HepG2 (cell line): ENCODE measurements at regions not wholly inside any gene's neighbourhood (a gene's known extent, or its start where the extent isn't known, plus 50 kb on each side); places are given as distances from the start of the nearest gene placed in this dataset.

Experiments used
- ATAC-seq: fragments of 200-7000 bp; cut with Tn5 transposase; 3 replicates; pipeline ENCODE4 v1.9.1; 2020; ENCODE audit warnings: mild to moderate bottlenecking, moderate library complexity
- BruUV-seq: library from RNA; stranded (reverse); fragments of 400-500 nt; replicated peaks from 2 replicates; lab custom pipeline; 2021; lab: Mats Ljungman, UMichigan
- CTCF ChIA-PET: fragments of 300-600 bp; formaldehyde crosslinking; extraction: SDS; loops from one replicate; lab custom pipeline; 2021; ENCODE audit warnings: low total read pairs, inconsistent platforms, low intra/inter-chr PET ratio; lab: Yijun Ruan, JAX
- POLR2A ChIA-PET: fragments of 350-600 bp; sonication (Branson Sonifier 250); formaldehyde crosslinking; loops from one replicate; lab custom pipeline; 2020; ENCODE audit warnings: antibody characterized with exemption, inconsistent platforms; lab: Yijun Ruan, JAX
- DNase-seq: peaks from one replicate; pipeline ENCODE4 v3.0.0-alpha.2; 2015; ENCODE audit warnings: low spot score
- FAIRE-seq: peaks from 3 replicates; lab custom pipeline; 2011; peaks lifted over from hg19 to GRCh38; lab: Jason Lieb, UNC
- H2AFZ ChIP-seq: one replicate; pipeline ENCODE4 v1.6.1; 2011; ENCODE audit warnings: low read length, inconsistent platforms
- H3K27ac ChIP-seq: fragments of 300-600 bp; 3 replicates; pipeline ENCODE4 v1.8.0; 2011; ENCODE audit warnings: mixed run types, mild to moderate bottlenecking, mixed read lengths, low read length, inconsistent platforms; ENCODE audit not compliant: insufficient read depth; ENCODE audit errors: extremely low read length
- H3K27me3 ChIP-seq, 2 experiments: fragments of 200-600 bp in 1 of 2; 2 replicates in 1 of 2; 3 replicates in 1 of 2; pipeline versions ENCODE4 v1.6.0 to v1.8.0; 2011; ENCODE audit warnings: low read length in 2 of 2, mild to moderate bottlenecking in 2 of 2, moderate library complexity in 2 of 2, inconsistent platforms in 1 of 2; ENCODE audit not compliant: insufficient read depth in 2 of 2, control insufficient read depth in 1 of 2
- H3K36me3 ChIP-seq, 2 experiments: fragments of 200-600 bp in 1 of 2; replicated peaks in 1 of 2; 2 replicates in 1 of 2; 3 replicates in 1 of 2; pipeline versions ENCODE4 v1.5.1 to v1.8.0; 2011; ENCODE audit warnings: low read length in 2 of 2, inconsistent platforms in 1 of 2; ENCODE audit not compliant: insufficient read depth in 2 of 2, control insufficient read depth in 1 of 2
- H3K4me1 ChIP-seq: 2 replicates; pipeline ENCODE4 v1.5.1; 2012; ENCODE audit warnings: low read length, inconsistent platforms; ENCODE audit not compliant: insufficient read depth
- H3K4me2 ChIP-seq: 2 replicates; pipeline ENCODE4 v1.6.0; 2011; ENCODE audit warnings: low read depth, low read length, inconsistent platforms
- H3K4me3 ChIP-seq, 3 experiments: fragments of 200-600 bp in 1 of 3; sonication (generic), shearing (Covaris generic) in 1 of 3; replicated peaks in 1 of 3; 2 replicates each; pipeline ENCODE4 v1.5.1; 2011 to 2016; ENCODE audit warnings: low read length in 3 of 3, inconsistent platforms in 2 of 3, low read depth in 2 of 3, mild to moderate bottlenecking in 2 of 3, control low read depth in 1 of 3, mixed read lengths in 1 of 3; ENCODE audit not compliant: insufficient read depth in 1 of 3
- H3K79me2 ChIP-seq: one replicate; pipeline ENCODE4 v1.6.1; 2011; ENCODE audit warnings: low read length, inconsistent platforms; ENCODE audit not compliant: insufficient read depth
- H3K9ac ChIP-seq: 2 replicates; pipeline ENCODE4 v1.6.0; 2011; ENCODE audit warnings: mild to moderate bottlenecking, low read depth, low read length, inconsistent platforms; ENCODE audit not compliant: insufficient read depth
- H3K9me3 ChIP-seq: 2 replicates; pipeline ENCODE4 v1.5.1; 2012; ENCODE audit warnings: mild to moderate bottlenecking, low read length
- H4K20me1 ChIP-seq: 2 replicates; pipeline ENCODE4 v1.6.0; 2011; ENCODE audit warnings: inconsistent platforms, mild to moderate bottlenecking, low read length, moderate library complexity; ENCODE audit not compliant: insufficient read depth
- CCAR2 ChIP-seq: fragments of 200-400 bp; formaldehyde crosslinking; optimal IDR thresholded peaks from 2 replicates; pipeline ENCODE3; 2018; ENCODE audit warnings: low read depth, mild to moderate bottlenecking, low read length, moderate library complexity
- FUBP1 ChIP-seq: sonication (generic); formaldehyde crosslinking; IDR thresholded peaks from 2 replicates; pipeline ENCODE4 v1.5.1; 2020; ENCODE audit warnings: missing genetic modification reagents, mild to moderate bottlenecking, borderline replicate concordance
- JUNB ChIP-seq: sonication (generic); formaldehyde crosslinking; IDR thresholded peaks from 2 replicates; pipeline ENCODE4 v1.8.0; 2022; ENCODE audit warnings: missing genetic modification reagents, mild to moderate bottlenecking, borderline replicate concordance
- KDM5B ChIP-seq: sonication (generic); formaldehyde crosslinking; IDR thresholded peaks from 2 replicates; pipeline ENCODE4 v1.4.0; 2020; ENCODE audit warnings: missing genetic modification reagents, mild to moderate bottlenecking, borderline replicate concordance
- NR2C2 ChIP-seq: sonication (generic); formaldehyde crosslinking; IDR thresholded peaks from 2 replicates; pipeline ENCODE4 v1.4.0; 2020; ENCODE audit warnings: missing genetic modification reagents, mild to moderate bottlenecking, moderate library complexity, borderline replicate concordance
- RXRB ChIP-seq: IDR thresholded peaks from 2 replicates; pipeline ENCODE4 v1.6.1; 2016; ENCODE audit warnings: borderline replicate concordance, missing genetic modification reagents, missing compliant biosample characterization
- TMF1 ChIP-seq: sonication (generic); formaldehyde crosslinking; IDR thresholded peaks from 2 replicates; pipeline ENCODE4 v1.8.1; 2022; ENCODE audit warnings: low read depth, missing genetic modification reagents
- ZFP37 ChIP-seq: sonication (generic); formaldehyde crosslinking; IDR thresholded peaks from 2 replicates; pipeline ENCODE4 v1.4.0; 2020; ENCODE audit warnings: missing genetic modification reagents, borderline replicate concordance
- ZFP41 ChIP-seq: sonication (generic); formaldehyde crosslinking; IDR thresholded peaks from 2 replicates; pipeline ENCODE4 v1.4.0; 2020; ENCODE audit warnings: mild to moderate bottlenecking, missing genetic modification reagents, borderline replicate concordance
- ZKSCAN5 ChIP-seq: sonication (generic); formaldehyde crosslinking; IDR thresholded peaks from 2 replicates; pipeline ENCODE4 v1.5.1; 2020; ENCODE audit warnings: mild to moderate bottlenecking, missing genetic modification reagents
- ZMAT5 ChIP-seq: sonication (generic); formaldehyde crosslinking; IDR thresholded peaks from 2 replicates; pipeline ENCODE4 v1.5.0; 2020; ENCODE audit warnings: mild to moderate bottlenecking, low read depth, missing genetic modification reagents, borderline replicate concordance
- ZNF564 ChIP-seq: sonication (generic); formaldehyde crosslinking; IDR thresholded peaks from 2 replicates; pipeline ENCODE4 v1.8.1; 2023; ENCODE audit warnings: mild to moderate bottlenecking, missing genetic modification reagents
- ZNF773 ChIP-seq: sonication (generic); formaldehyde crosslinking; IDR thresholded peaks from 2 replicates; pipeline ENCODE4 v1.4.0; 2020; ENCODE audit warnings: missing genetic modification reagents, borderline replicate concordance
- in situ Hi-C: cut with HindIII; loops from 2 replicates; pipeline ENCODE4 v1.10.0; 2017; ENCODE audit warnings: low pct_unique_long_range_greater_than_20kb; ENCODE audit not compliant: extremely low pct_ligation_motif_present
- intact Hi-C: fragments of 100-400 bp; cut with micrococcal nuclease; formaldehyde crosslinking; loops from one replicate; pipeline ENCODE4 v1.10.0; 2022; ENCODE audit not compliant: unreplicated experiment

GRCh38 chr3:66561367-66561766 is 60.5 kb upstream of the LRIG1 start:
- no peak for FAIRE-seq
- Histone ChIP-seq H3K27ac (no peak overlapping the region), H3K9me3 (peaks cover 10% of the 10 kb centered on the region; the same call in 1 of the 2 replicates), H3K4me1 (no peaks in the 10 kb centered on the region), H3K9ac (no peak overlapping the region), H3K27me3 (no peaks in the 10 kb centered on the region), H3K79me2 (no peaks in the 10 kb centered on the region), H3K36me3 (no peaks in the 10 kb centered on the region), H3K4me3 (no peak overlapping the region), H2AFZ (no peak overlapping the region), H4K20me1 (no peaks in the 10 kb centered on the region), H3K4me2 (no peak overlapping the region)
- intact Hi-C loops: no loop called here
- no TSS peak for BruUV-seq
- DNase-seq: no peak
- ChIA-PET CTCF (no interaction called here), POLR2A (no interaction called here)
- in situ Hi-C loops: no loop called here
- TF ChIP-seq CCAR2 (no peak), ZMAT5 (CRISPR knock-in tag) (no peak), ZNF564 (CRISPR knock-in tag) (no peak), ZKSCAN5 (CRISPR knock-in tag) (no peak), RXRB (CRISPR knock-in tag) (no peak), FUBP1 (CRISPR knock-in tag) (no peak), JUNB (CRISPR knock-in tag) (no peak), TMF1 (no peak), ZFP41 (CRISPR knock-in tag) (no peak), NR2C2 (no peak), KDM5B (CRISPR knock-in tag) (no peak), ZNF773 (CRISPR knock-in tag) (no peak), ZFP37 (CRISPR knock-in tag) (no peak)
- no peak for ATAC-seq
